NCI-H1417 (cell line): ENCODE measurements at regions not wholly inside any gene's neighbourhood (a gene's known extent, or its start where the extent isn't known, plus 50 kb on each side); places are given as distances from the start of the nearest gene placed in this dataset.

ENCODE experiments used
- DNase-seq, 3 experiments: peaks; one replicate each; lab custom pipeline; 2025; lab: John Stamatoyannopoulos, UW

DNA sequence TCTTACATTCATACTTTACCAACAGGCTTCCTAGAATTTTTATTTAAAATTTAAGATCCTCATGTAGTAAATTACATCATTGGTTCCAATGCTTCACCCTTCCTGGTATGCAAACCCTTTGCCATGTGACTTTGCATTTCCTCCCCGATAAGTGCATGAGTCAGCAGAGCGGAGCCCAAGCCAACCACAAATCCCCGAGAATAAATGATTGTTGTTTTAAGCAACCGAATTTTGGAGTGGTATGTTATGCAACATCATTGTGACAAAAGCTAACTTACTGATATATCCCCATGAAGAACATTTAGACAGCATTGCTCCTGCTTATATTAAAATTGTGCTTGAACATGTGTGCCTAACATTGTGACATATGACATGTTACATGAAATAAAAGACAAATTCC lies 199.4 kb upstream of the DDX53 start:
- DNase-seq, result no peak

DNA sequence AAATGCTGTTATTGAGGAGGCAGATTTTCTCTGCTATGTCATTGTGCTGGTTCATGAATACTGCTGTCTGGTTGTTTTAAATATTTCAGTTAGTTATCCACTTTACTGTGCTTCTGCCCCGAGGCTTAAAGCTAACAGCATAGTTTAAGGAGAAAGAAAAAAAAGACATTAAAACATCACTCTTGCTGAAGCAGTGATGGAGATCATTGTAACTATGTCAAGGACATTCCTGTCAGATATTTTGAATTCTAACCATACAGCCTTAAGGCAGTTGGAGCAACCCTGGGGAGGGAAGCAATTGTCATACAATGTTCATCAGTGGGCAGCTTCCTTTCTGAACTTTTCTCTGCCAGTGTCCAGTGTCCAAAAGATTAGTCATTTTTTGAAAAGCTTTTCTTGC lies 199.0 kb upstream of the DDX53 start:
- DNase-seq, result no peak

DNA sequence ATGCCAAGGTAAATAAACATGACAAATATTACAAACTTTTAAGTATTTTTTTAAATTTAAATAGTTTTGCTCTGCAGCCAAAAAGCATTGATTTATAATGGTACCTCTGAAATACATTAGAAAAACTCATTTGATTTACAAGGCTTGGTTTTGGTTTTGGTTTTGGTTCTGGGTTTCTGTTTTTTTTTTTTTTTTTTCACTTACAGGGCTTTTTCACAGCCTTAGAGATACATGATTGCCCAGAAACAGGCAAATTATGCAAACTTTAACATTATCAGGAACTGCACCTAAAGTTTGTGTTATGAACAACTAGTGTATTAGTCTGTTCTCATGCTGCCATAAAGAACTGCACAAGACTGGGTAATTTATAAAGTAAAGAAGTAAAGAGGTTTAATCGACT lies 196.4 kb upstream of the DDX53 start:
- DNase-seq, result no peak

DNA sequence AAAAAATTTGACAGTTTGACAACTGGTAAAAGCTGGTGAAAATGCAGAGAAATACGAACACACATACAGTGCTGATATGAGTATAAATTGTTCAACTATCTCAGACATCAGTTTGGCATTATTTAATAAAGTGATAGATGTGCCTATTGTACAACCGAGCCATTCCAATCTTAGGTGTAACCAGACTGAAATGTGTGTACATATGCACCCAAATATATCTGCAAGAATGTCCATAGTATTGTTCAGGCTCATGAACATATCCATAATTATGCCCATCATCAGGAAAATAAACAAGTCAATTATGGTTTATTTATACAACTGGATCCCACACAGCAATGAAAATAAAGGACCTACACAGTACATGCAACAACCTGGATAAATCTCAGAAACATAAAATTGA lies 188.9 kb upstream of the DDX53 start:
- DNase-seq, result no peak

DNA sequence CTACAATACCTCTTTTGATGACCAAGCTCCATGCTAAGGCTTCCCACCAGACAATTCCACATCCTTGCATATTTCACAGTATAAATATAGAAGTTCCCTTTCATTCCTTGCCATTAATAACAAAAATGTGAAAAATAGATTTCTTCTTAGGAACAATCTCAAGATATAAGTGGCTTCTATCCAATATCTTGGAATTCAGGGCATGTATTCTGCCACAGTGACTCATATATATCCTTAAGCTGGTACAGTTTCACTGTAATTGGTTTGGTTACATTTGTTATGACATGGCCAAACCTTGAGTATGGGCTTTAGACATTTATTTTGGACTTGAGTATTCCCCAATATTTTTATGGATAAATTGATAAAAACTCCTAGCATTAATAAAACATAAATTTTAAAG lies 181.7 kb upstream of the DDX53 start:
- DNase-seq, result no peak

DNA sequence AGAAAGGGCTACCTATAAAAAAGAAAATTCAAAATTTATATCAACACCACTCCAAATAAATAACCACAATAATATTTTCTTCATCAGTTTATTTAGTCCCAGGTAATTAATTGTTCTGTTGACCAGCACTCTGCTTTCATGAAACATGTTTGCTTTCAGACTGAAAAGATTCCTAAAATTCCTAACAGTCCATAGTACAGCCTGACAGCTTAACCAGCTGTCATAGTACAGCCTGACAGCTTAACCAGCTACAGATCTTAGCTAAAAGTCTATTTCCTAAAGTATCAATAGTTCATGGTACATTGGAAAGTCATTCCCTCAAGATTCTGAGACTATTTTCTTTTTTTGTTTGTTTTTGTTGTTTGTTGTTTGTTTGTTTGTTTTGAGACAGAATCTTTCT lies 144.1 kb upstream of the DDX53 start:
- no peak for DNase-seq

DNA sequence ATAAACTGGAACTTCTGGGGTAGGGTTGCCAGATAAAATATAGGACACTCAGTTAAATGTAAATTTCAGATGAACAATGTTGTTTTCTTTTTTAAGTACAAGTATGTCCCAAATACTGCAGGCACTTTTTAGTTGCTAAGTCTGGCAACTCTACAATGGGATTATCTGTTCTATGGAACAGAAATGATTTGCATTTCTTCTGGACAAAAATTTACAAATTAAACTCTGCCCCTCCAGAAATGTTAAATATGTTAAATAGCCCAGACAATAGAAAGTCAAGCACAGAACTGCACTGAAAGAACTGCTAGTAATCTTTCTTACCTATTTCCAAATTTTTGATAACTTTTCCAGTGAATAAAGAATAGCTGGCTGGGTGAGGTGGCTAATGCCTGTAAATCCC lies 140.1 kb upstream of the DDX53 start:
- no peak for DNase-seq

DNA sequence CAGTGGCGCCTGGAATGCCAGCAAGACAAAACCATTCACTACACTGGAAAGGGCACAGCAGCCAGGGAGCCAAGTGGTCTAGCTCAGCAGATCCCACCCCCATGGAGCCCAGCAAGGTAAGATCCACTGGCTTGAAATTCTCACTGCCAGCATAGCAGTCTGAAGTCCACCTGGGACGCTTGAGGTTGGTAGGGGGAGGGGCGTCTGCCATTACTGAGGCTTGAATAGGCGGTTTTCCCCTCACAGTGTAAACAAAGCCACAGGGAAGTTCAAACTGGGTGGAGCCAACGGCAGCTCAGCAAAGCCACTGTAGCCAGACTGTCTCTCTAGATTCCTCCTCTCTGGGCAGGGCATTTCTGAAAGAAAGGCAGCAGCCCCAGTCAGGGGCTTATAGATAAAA lies 133.0 kb upstream of the DDX53 start:
- DNase-seq, result peak in 1 of 3 experiments; percentile 24

DNA sequence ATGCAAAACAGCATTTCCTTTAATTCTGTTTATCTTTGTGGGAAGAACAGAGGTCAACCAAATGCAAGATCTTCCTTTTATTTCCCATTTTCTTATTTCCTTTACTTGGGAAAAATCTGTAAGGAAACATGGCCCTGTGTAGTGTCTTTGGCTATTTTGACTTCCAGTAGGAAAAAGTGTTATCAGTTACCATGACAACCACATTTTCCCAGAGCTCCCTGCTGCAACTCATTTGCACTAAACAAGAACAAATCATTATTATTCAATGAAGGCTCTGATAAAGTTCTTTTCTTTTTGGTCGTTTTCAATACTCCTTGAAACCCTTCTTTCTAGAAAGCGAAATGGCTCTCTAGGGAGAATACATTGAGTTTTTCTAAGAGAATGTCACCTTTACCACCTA lies 117.2 kb upstream of the DDX53 start:
- DNase-seq, result no peak

DNA sequence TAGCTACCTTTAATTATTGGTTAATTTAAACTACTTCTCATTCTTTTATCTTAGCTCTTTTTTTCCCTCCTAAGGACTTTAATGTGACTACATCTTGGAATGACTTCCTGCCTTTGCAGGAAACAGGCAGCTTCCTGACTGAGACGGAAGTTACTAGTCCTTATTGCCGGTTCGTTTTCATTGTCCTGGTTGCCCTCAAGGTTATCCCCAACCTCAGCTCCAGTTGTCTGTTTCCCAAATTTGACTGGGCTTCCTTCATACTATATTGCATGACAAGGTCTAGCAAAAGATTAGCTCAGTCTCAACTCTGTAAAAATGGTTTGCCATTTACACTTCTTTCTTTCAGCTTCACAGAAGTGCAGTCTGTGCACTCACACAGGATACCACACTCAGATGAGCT lies 109.9 kb upstream of the DDX53 start:
- DNase-seq, result peak in 1 of 3 experiments; percentile 46

DNA sequence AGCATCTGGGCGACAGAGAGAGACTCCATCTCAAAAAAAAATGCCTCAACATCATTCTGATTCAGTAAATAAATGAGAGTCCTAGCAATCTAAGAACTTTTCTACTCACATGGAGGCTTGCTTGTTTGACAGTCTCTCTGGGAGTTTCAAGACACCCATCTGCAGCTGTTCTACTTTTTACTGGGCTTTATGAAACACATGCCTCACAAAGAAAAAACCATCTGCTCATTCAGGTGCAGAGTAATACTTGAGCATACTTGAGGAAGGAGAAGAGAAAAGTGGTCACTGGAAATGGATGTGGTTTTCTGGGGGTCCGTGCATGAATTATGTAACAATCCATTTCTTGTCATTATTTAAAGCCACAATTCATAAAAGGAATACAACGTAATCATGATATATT lies 87.1 kb upstream of the DDX53 start:
- DNase-seq, result no peak

DNA sequence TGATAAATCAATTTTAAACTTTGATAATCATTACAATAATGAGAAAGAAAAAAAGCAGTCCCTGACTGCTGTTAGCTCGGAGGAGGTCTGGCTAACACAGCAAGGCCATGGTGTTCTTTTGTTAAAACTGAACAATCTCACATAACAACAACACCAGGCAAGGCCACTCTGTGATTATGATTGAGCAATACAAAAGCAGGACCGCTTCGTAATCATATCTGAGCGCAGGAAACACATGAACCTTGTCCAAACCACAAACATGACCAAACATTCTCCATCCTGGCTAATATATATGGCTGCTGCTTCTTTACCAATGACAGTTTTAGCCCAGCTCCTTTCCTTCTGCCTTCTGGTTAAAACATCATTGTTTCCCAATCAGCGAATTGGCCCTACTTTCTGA lies 76.8 kb upstream of the DDX53 start:
- no peak for DNase-seq

DNA sequence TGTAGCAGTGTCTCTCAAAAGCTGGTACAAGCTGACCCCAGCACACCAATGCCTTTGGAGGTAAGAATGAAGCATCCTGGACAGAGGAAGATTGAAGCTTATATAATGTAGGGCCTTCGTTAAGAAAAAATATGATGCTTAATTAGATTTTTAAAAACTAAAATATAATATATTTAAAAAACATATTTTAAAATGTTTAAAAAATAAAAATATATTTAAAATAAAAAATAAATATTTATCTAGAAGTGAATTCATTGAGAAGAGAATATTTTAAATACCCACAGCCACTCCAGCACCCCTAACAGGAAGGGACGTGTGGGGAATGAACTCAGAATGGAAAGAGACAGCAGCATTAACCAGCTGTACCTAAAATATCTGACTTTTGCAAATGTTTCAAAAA lies 65.1 kb upstream of the DDX53 start:
- DNase-seq, result no peak

DNA sequence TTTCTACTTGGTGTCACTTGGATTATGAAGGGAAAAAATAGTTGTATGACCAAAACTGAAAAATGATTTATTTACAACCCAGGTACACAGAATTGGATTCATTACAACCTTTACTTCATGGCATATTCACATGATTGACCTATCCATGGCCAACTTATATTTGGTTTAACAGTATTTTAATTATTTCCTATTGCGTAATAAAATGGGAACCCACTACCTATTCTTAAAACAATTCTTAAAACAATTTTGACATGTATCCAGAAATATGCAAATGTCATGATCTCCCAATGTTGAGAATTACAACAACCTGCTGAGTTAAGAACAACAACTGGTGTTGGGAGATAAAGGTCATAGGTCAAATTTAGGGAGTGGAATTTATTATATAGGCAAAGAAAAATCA lies 54.8 kb upstream of the DDX53 start:
- no peak for DNase-seq
